ENCODE measurements at regions not wholly inside any gene's neighbourhood (a gene's known extent, or its start where the extent isn't known, plus 50 kb on each side); places are given as distances from the start of the nearest gene placed in this dataset.

DNA sequence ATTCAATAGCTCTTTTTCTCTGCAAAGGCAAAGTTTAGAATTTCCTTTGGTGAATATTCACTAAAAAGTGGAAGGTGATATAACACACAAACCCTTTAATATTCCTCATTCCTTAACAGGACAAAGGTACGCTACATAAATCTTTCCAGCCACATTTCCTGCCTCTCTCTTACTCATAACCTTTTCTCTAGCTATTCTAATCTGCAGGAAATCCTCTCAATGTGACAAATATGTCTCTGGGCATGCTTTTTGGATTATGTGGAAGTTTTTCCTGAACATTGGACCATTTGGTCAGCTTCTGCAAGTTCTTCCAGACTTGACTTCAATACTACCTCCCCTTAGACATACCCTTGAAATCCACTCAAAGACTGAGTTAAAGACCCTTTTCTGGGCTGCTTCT lies 186.3 kb upstream of the TUSC1 start:
- DNase-seq (no peak), ATAC-seq (no peak)
- H3K9me3 ChIP-seq: peaks cover 19% of the 10 kb centered on the region
- no peaks in the 10 kb centered on the region for H3K36me3 ChIP-seq (ENCODE audit: low read depth)
- H3K4me1 ChIP-seq (ENCODE audit: low read depth): no peaks in the 10 kb centered on the region
- TF ChIP-seq, protein P1, sequence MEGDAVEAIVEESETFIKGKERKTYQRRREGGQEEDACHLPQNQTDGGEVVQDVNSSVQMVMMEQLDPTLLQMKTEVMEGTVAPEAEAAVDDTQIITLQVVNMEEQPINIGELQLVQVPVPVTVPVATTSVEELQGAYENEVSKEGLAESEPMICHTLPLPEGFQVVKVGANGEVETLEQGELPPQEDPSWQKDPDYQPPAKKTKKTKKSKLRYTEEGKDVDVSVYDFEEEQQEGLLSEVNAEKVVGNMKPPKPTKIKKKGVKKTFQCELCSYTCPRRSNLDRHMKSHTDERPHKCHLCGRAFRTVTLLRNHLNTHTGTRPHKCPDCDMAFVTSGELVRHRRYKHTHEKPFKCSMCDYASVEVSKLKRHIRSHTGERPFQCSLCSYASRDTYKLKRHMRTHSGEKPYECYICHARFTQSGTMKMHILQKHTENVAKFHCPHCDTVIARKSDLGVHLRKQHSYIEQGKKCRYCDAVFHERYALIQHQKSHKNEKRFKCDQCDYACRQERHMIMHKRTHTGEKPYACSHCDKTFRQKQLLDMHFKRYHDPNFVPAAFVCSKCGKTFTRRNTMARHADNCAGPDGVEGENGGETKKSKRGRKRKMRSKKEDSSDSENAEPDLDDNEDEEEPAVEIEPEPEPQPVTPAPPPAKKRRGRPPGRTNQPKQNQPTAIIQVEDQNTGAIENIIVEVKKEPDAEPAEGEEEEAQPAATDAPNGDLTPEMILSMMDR (IDR thresholded peaks at IDR 0.05): no peak
- intact Hi-C loops (cut with DNase I, micrococcal nuclease): no loop called here
- no peak overlapping the region for H3K4me3 ChIP-seq

DNA sequence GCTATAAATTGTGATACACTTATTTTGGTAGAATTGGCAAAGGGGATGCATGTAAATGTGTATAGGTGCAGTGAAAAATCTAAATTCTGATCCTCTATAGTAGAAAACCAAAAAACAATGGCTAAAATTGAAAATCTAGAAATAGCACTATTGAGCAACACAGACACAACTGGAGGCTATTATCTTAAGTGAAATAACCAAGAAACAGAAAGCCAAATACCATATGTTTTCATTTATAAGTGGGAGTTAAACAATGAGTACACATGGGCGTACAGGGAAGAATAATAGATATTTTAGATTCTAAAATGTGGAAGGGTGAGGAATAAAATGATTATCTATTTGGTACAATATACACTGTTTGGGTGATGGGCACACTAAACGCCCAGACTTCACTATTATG lies 183.2 kb upstream of the TUSC1 start:
- ATAC-seq: no peak
- TF ChIP-seq, protein P1 (IDR thresholded peaks at IDR 0.05): no peak
- intact Hi-C loops (cut with DNase I, micrococcal nuclease): no loop called here

DNA sequence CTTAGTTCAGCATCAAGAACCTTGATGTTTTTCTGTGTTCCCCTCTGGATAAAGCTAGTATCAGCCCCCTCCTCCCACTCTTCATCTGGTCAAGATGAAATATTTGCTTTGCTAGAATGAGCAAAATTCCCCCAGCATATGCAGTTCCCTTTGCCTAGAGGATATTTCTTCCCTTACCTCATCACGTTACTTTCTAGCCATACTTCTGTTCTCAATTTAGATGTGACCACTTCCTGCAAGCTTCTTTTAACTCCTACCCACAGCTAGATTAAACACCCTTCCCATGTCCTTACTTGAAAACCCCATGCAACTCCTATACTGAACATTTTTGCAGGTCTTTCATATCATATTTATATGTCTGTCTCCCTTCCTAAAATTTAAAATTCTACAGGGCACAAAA lies 178.9 kb upstream of the TUSC1 start:
- DNase-seq (no peak), ATAC-seq (no peak)
- Histone ChIP-seq H3K4me3 (no peak overlapping the region), H3K9me3 (peaks cover 37% of the 10 kb centered on the region), H3K4me1 (ENCODE audit: low read depth) (no peaks in the 10 kb centered on the region), H3K36me3 (ENCODE audit: low read depth) (no peaks in the 10 kb centered on the region)
- intact Hi-C loops (cut with DNase I, micrococcal nuclease): no loop called here
- TF ChIP-seq, protein P1 (IDR thresholded peaks at IDR 0.05): no peak

More for the DNA sequence above, 183.2 kb upstream of the TUSC1 start:
- H3K4me3 ChIP-seq: no peak overlapping the region
- no peaks in the 10 kb centered on the region for H3K36me3 ChIP-seq (ENCODE audit: low read depth)
- DNase-seq: no peak
- H3K9me3 ChIP-seq: peaks cover 19% of the 10 kb centered on the region
- H3K4me1 ChIP-seq (ENCODE audit: low read depth): no peaks in the 10 kb centered on the region

DNA sequence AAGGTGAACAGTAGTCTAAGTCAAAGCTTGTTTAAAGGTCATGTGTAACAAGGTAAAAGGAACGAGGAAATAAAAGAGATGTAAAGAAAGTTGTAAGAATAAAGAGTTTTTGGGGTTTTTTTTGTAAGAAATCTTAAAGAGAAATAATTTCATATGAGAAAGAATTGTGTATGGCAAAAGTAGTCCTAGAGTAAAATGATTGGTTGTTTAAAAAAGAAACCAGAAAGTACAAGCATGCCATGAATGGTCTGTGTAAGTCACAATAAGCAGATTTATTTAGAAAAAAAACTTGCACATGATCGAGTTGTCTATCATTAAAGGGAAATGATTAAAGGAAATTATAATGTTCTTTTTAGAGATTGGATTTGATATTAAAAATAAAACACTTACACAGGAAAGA lies 172.6 kb upstream of the TUSC1 start:
- no peak overlapping the region for H3K4me3 ChIP-seq
- TF ChIP-seq, protein P1 (IDR thresholded peaks at IDR 0.05): no peak
- ATAC-seq (no peak), DNase-seq (no peak)
- H3K9me3 ChIP-seq: peaks cover 49% of the 10 kb centered on the region
- intact Hi-C loops (cut with DNase I, micrococcal nuclease): no loop called here
- H3K4me1 ChIP-seq (ENCODE audit: low read depth): no peaks in the 10 kb centered on the region
- no peaks in the 10 kb centered on the region for H3K36me3 ChIP-seq (ENCODE audit: low read depth)

DNA sequence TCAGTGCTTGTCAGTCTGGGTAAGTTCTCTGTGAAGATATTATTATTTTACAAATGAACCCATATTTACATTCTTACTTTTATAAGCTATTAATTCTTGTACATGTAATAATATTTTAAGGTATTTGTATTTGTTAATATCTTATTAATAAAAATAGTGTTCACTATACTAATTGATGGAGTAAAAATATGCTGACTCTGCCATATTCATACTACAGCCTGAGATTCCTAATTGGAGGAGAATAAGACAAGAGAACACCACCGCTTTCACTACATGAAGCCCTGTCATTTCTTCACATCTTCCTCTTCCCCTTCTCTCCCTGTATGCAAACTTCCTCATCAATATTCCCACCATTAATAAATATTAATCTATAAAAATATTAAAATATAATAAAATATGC lies 167.6 kb upstream of the TUSC1 start:
- intact Hi-C loops (cut with DNase I, micrococcal nuclease): no loop called here
- Histone ChIP-seq H3K4me1 (ENCODE audit: low read depth) (no peaks in the 10 kb centered on the region), H3K36me3 (ENCODE audit: low read depth) (no peaks in the 10 kb centered on the region), H3K9me3 (peaks cover 12% of the 10 kb centered on the region), H3K4me3 (no peak overlapping the region)
- DNase-seq (no peak), ATAC-seq (no peak)
- TF ChIP-seq, protein P1 (IDR thresholded peaks at IDR 0.05): no peak

DNA sequence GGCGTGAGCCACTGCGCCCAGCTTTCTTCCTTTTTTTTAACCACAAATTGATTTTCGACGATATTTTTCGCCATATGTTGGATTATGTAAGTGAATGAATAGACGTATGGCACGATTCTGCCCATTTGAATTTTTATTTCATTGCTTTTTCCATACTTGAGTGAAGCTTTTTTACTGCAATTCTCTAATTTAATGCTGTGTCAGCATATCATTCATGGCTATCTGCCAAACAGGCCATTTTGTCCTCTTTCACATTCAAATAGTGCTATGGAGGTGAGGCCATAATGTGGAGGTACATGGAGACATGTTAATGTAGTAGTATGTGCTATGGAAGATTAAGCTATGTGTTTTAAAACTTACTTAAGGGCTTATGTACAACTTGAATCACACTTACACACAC lies 152.1 kb upstream of the TUSC1 start:
- Histone ChIP-seq H3K4me3 (no peak overlapping the region), H3K9me3 (peaks cover 15% of the 10 kb centered on the region), H3K36me3 (ENCODE audit: low read depth) (no peaks in the 10 kb centered on the region), H3K4me1 (ENCODE audit: low read depth) (no peaks in the 10 kb centered on the region)
- TF ChIP-seq, protein P1 (IDR thresholded peaks at IDR 0.05): no peak
- no peak for ATAC-seq
- DNase-seq: no peak
- intact Hi-C loops (cut with DNase I, micrococcal nuclease): no loop called here
